GM21619 (cell line): ENCODE measurements at regions not wholly inside any gene's neighbourhood (a gene's known extent, or its start where the extent isn't known, plus 50 kb on each side); places are given as distances from the start of the nearest gene placed in this dataset.

Source experiments
- ATAC-seq: cut with Tn5 transposase; IDR thresholded peaks from one replicate; pipeline ENCODE4 v1.9.1; 2021; ENCODE audit not compliant: unreplicated experiment

- ATAC-seq, result no peak
These were observed 161.3 kb downstream of the GXYLT1 start for GRCh38 chr12:41983394-41983793.

GRCh38 chr12:41981758-41982157 is 162.9 kb downstream of the GXYLT1 start:
- ATAC-seq, result no peak

- ATAC-seq, result no peak
These were observed 163.7 kb downstream of the GXYLT1 start for GRCh38 chr12:41981013-41981412.

GRCh38 chr12:41980390-41980789 is 164.3 kb downstream of the GXYLT1 start:
- ATAC-seq, result no peak

- no peak for ATAC-seq
These were observed 165.1 kb downstream of the GXYLT1 start for GRCh38 chr12:41979574-41979973.

- no peak for ATAC-seq
These were observed 172.1 kb downstream of the GXYLT1 start for GRCh38 chr12:41972598-41972997.

- ATAC-seq, result no peak
These were observed 172.5 kb downstream of the GXYLT1 start for GRCh38 chr12:41972196-41972595.

- ATAC-seq, result no peak
These were observed 173.9 kb downstream of the GXYLT1 start for GRCh38 chr12:41970744-41971143.

GRCh38 chr12:41968599-41968998 is 176.1 kb downstream of the GXYLT1 start:
- ATAC-seq, result no peak

GRCh38 chr12:41967668-41968500 is 176.8 kb downstream of the GXYLT1 start:
- no peak for ATAC-seq

GRCh38 chr12:41966916-41967315 is 177.8 kb downstream of the GXYLT1 start:
- no peak for ATAC-seq

- ATAC-seq, result no peak
These were observed 178.7 kb downstream of the GXYLT1 start for GRCh38 chr12:41966001-41966400.

- no peak for ATAC-seq
These were observed 181.3 kb downstream of the GXYLT1 start for GRCh38 chr12:41963398-41963797.

GRCh38 chr12:41962171-41962572 is 182.5 kb downstream of the GXYLT1 start:
- no peak for ATAC-seq

GRCh38 chr12:41959271-41959670 is 185.4 kb downstream of the GXYLT1 start:
- ATAC-seq, result no peak

- ATAC-seq, result no peak
These were observed 188.3 kb downstream of the GXYLT1 start for GRCh38 chr12:41956353-41956752.

- ATAC-seq, result peak; percentile 57
These were observed 194.2 kb downstream of the GXYLT1 start for GRCh38 chr12:41950455-41950854.

- no peak for ATAC-seq
These were observed 198.6 kb downstream of the GXYLT1 start for GRCh38 chr12:41946106-41946505.

GRCh38 chr12:41944216-41944615 is 200.5 kb downstream of the GXYLT1 start:
- no peak for ATAC-seq

GRCh38 chr12:41943671-41944070 is 201.0 kb downstream of the GXYLT1 start:
- ATAC-seq, result no peak

GRCh38 chr12:41942354-41942753 is 202.3 kb downstream of the GXYLT1 start:
- no peak for ATAC-seq

GRCh38 chr12:41941079-41941478 is 203.6 kb downstream of the GXYLT1 start:
- ATAC-seq, result no peak

GRCh38 chr12:41940571-41940970 is 204.1 kb downstream of the GXYLT1 start:
- no peak for ATAC-seq
